GM23338 (cell line): ENCODE measurements at regions not wholly inside any gene's neighbourhood (a gene's known extent, or its start where the extent isn't known, plus 50 kb on each side); places are given as distances from the start of the nearest gene placed in this dataset.

Experiments used
- ATAC-seq: fragments of 200-7000 bp; cut with Tn5 transposase; 3 replicates; pipeline ENCODE4 v1.9.1; 2020
- DNase-seq: peaks from one replicate; pipeline ENCODE4 v3.0.0-alpha.2; 2015; ENCODE audit warnings: low spot score
- H2AFZ ChIP-seq: fragments of 200-600 bp; sonication (generic); 2 replicates; pipeline ENCODE4 v1.8.0; 2016; ENCODE audit warnings: antibody characterized with exemption, mild to moderate bottlenecking, moderate library complexity
- H3F3A ChIP-seq: fragments of 200-600 bp; sonication (generic); replicated peaks from 2 replicates; pipeline ENCODE4 v1.8.0; 2017; ENCODE audit warnings: antibody characterized with exemption, mixed run types, low read depth
- H3K27ac ChIP-seq: fragments of 200-600 bp; sonication (generic); 2 replicates; pipeline ENCODE4 v1.6.1; 2016; ENCODE audit warnings: low read depth
- H3K27me3 ChIP-seq: fragments of 200-600 bp; sonication (generic); 2 replicates; pipeline ENCODE4 v1.8.0; 2016; ENCODE audit warnings: mild to moderate bottlenecking, mixed run types, moderate library complexity; ENCODE audit not compliant: insufficient read depth
- H3K36me3 ChIP-seq: fragments of 200-600 bp; sonication (generic); 2 replicates; pipeline ENCODE4 v1.8.0; 2016; ENCODE audit warnings: mild to moderate bottlenecking; ENCODE audit not compliant: insufficient read depth
- H3K4me1 ChIP-seq: fragments of 200-600 bp; sonication (generic); 2 replicates; pipeline ENCODE4 v1.8.0; 2016; ENCODE audit warnings: mild to moderate bottlenecking, moderate library complexity; ENCODE audit not compliant: insufficient read depth
- H3K4me2 ChIP-seq: fragments of 200-600 bp; sonication (generic); 2 replicates; pipeline ENCODE4 v1.7.1; 2017; ENCODE audit warnings: mixed run types
- H3K4me3 ChIP-seq: fragments of 200-600 bp; sonication (generic); 2 replicates; pipeline ENCODE4 v1.6.1; 2016; ENCODE audit warnings: mixed run types
- H3K79me2 ChIP-seq: fragments of 200-600 bp; sonication (generic); replicated peaks from 2 replicates; pipeline ENCODE4 v1.8.0; 2017; ENCODE audit warnings: mild to moderate bottlenecking; ENCODE audit not compliant: insufficient read depth
- H3K9me2 ChIP-seq: fragments of 200-600 bp; sonication (generic); 2 replicates; pipeline ENCODE4 v1.8.0; 2017; ENCODE audit not compliant: insufficient read depth
- H4K20me1 ChIP-seq: fragments of 200-600 bp; sonication (generic); replicated peaks from 2 replicates; pipeline ENCODE4 v1.8.0; 2017; ENCODE audit warnings: mild to moderate bottlenecking; ENCODE audit not compliant: insufficient read depth
- H3K27ac Mint-ChIP-seq: 2 replicates; pipeline ENCODE4 v1.8.0; 2020; ENCODE audit warnings: inconsistent platforms, mild to moderate bottlenecking, moderate library complexity, mixed read lengths
- H3K27me3 Mint-ChIP-seq: 3 replicates; pipeline ENCODE4 v1.8.0; 2022; ENCODE audit warnings: low read depth, mild to moderate bottlenecking, moderate library complexity, mixed read lengths, inconsistent platforms; ENCODE audit not compliant: insufficient read depth, poor library complexity
- H3K36me3 Mint-ChIP-seq: 3 replicates; pipeline ENCODE4 v1.8.0; 2021; ENCODE audit warnings: low read depth, mild to moderate bottlenecking, inconsistent platforms, moderate library complexity, mixed read lengths
- H3K4me1 Mint-ChIP-seq: 3 replicates; pipeline ENCODE4 v1.8.0; 2020; ENCODE audit warnings: mild to moderate bottlenecking, inconsistent platforms, mixed read lengths
- H3K4me3 Mint-ChIP-seq: 3 replicates; pipeline ENCODE4 v1.8.0; 2021; ENCODE audit warnings: moderate library complexity, mild to moderate bottlenecking, inconsistent platforms, mixed read lengths
- H3K9me3 Mint-ChIP-seq: 3 replicates; pipeline ENCODE4 v1.8.0; 2020; ENCODE audit warnings: moderate library complexity, mild to moderate bottlenecking, inconsistent platforms, mixed read lengths
- POLR2AphosphoS5 ChIP-seq: IDR thresholded peaks from 2 replicates; pipeline ENCODE4 v1.6.1; 2016; ENCODE audit warnings: antibody characterized with exemption, low read depth
- TF ChIP-seq, protein P1 (sequence below): fragments of 250-450 bp; sonication (Bioruptor Pico); IDR thresholded peaks from 2 replicates; pipeline ENCODE4 v1.5.0; 2020; ENCODE audit warnings: mild to moderate bottlenecking, moderate library complexity
- TF ChIP-seq, protein P2 (sequence below): IDR thresholded peaks from 2 replicates; pipeline ENCODE4 v1.6.1; 2016; ENCODE audit warnings: antibody characterized with exemption
- TF ChIP-seq, protein P3 (sequence below), 2 experiments: fragments of 200-600 bp in 1 of 2; sonication (generic) in 1 of 2; conservative IDR thresholded peaks; 2 replicates each; pipeline versions ENCODE4 v1.5.1 to v1.6.1; 2016 to 2017; ENCODE audit warnings: antibody characterized with exemption in 2 of 2, low read depth in 2 of 2, mild to moderate bottlenecking in 2 of 2, moderate library complexity in 1 of 2

DNA sequence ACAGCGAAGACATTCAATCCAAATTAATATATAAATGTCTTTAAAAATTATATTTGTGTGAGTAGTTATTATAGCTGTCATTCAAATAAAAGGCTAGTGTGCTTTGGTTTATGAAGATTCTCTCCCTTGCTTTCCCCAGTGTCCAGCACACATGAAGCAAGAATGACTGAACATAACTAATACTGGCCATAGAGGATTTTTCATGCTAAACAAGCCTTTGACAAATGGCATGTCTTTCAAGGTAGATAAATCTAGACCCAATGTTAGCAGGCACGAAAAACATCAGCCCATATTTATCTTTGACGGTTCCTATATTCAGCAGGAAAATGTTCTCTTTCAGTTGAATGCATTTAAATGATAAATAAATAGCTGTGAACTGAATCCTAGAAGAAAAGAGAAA lies 1234.4 kb downstream of the EPHA7 start (continued):
- TF ChIP-seq, protein P1, sequence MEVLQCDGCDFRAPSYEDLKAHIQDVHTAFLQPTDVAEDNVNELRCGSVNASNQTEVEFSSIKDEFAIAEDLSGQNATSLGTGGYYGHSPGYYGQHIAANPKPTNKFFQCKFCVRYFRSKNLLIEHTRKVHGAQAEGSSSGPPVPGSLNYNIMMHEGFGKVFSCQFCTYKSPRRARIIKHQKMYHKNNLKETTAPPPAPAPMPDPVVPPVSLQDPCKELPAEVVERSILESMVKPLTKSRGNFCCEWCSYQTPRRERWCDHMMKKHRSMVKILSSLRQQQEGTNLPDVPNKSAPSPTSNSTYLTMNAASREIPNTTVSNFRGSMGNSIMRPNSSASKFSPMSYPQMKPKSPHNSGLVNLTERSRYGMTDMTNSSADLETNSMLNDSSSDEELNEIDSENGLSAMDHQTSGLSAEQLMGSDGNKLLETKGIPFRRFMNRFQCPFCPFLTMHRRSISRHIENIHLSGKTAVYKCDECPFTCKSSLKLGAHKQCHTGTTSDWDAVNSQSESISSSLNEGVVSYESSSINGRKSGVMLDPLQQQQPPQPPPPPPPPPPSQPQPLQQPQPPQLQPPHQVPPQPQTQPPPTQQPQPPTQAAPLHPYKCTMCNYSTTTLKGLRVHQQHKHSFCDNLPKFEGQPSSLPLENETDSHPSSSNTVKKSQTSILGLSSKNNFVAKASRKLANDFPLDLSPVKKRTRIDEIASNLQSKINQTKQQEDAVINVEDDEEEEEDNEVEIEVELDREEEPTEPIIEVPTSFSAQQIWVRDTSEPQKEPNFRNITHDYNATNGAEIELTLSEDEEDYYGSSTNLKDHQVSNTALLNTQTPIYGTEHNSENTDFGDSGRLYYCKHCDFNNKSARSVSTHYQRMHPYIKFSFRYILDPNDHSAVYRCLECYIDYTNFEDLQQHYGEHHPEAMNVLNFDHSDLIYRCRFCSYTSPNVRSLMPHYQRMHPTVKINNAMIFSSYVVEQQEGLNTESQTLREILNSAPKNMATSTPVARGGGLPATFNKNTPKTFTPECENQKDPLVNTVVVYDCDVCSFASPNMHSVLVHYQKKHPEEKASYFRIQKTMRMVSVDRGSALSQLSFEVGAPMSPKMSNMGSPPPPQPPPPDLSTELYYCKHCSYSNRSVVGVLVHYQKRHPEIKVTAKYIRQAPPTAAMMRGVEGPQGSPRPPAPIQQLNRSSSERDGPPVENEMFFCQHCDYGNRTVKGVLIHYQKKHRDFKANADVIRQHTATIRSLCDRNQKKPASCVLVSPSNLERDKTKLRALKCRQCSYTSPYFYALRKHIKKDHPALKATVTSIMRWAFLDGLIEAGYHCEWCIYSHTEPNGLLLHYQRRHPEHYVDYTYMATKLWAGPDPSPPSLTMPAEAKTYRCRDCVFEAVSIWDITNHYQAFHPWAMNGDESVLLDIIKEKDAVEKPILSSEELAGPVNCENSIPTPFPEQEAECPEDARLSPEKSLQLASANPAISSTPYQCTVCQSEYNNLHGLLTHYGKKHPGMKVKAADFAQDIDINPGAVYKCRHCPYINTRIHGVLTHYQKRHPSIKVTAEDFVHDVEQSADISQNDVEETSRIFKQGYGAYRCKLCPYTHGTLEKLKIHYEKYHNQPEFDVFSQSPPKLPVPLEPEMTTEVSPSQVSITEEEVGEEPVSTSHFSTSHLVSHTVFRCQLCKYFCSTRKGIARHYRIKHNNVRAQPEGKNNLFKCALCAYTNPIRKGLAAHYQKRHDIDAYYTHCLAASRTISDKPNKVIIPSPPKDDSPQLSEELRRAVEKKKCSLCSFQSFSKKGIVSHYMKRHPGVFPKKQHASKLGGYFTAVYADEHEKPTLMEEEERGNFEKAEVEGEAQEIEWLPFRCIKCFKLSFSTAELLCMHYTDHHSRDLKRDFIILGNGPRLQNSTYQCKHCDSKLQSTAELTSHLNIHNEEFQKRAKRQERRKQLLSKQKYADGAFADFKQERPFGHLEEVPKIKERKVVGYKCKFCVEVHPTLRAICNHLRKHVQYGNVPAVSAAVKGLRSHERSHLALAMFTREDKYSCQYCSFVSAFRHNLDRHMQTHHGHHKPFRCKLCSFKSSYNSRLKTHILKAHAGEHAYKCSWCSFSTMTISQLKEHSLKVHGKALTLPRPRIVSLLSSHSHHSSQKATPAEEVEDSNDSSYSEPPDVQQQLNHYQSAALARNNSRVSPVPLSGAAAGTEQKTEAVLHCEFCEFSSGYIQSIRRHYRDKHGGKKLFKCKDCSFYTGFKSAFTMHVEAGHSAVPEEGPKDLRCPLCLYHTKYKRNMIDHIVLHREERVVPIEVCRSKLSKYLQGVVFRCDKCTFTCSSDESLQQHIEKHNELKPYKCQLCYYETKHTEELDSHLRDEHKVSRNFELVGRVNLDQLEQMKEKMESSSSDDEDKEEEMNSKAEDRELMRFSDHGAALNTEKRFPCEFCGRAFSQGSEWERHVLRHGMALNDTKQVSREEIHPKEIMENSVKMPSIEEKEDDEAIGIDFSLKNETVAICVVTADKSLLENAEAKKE (CRISPR knock-in tag), result no peak

DNA sequence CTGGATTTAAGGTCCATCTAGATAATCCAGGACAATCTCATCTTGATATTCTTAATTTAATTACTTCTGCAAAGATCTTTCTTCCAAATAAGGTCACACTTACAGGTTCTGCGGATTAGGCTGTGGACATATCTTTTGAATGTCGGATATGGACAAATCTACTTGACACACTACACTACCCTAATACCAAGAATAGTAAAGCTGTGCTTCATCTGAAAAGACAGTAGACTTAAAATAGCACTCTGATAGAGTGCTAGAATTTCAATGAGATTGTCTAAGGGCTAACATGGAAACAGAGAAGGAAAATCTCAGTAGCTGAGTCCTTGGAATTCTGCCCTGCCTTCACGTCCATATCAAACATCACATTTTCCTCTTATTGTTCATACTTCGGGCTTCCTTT lies 1238.0 kb downstream of the EPHA7 start:
- no peak overlapping the region for H3K27ac Mint-ChIP-seq
- no peaks in the 10 kb centered on the region for H3K27me3 Mint-ChIP-seq
- Histone ChIP-seq H3K9me2 (no peaks in the 10 kb centered on the region), H3K4me2 (no peak overlapping the region), H3K79me2 (no peaks in the 10 kb centered on the region), H3K27ac (no peak overlapping the region), H3K27me3 (no peaks in the 10 kb centered on the region), H3F3A (no peaks in the 10 kb centered on the region), H3K4me1 (no peaks in the 10 kb centered on the region), H4K20me1 (no peaks in the 10 kb centered on the region), H3K4me3 (no peak overlapping the region), H2AFZ (no peak overlapping the region), H3K36me3 (no peaks in the 10 kb centered on the region)
- no peaks in the 10 kb centered on the region for H3K36me3 Mint-ChIP-seq
- no peak overlapping the region for H3K4me3 Mint-ChIP-seq
- no peaks in the 10 kb centered on the region for H3K9me3 Mint-ChIP-seq
- no peak for DNase-seq
- TF ChIP-seq POLR2AphosphoS5, result no peak
- TF ChIP-seq, protein P2, sequence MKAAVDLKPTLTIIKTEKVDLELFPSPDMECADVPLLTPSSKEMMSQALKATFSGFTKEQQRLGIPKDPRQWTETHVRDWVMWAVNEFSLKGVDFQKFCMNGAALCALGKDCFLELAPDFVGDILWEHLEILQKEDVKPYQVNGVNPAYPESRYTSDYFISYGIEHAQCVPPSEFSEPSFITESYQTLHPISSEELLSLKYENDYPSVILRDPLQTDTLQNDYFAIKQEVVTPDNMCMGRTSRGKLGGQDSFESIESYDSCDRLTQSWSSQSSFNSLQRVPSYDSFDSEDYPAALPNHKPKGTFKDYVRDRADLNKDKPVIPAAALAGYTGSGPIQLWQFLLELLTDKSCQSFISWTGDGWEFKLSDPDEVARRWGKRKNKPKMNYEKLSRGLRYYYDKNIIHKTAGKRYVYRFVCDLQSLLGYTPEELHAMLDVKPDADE, result no peak
- TF ChIP-seq, protein P3, sequence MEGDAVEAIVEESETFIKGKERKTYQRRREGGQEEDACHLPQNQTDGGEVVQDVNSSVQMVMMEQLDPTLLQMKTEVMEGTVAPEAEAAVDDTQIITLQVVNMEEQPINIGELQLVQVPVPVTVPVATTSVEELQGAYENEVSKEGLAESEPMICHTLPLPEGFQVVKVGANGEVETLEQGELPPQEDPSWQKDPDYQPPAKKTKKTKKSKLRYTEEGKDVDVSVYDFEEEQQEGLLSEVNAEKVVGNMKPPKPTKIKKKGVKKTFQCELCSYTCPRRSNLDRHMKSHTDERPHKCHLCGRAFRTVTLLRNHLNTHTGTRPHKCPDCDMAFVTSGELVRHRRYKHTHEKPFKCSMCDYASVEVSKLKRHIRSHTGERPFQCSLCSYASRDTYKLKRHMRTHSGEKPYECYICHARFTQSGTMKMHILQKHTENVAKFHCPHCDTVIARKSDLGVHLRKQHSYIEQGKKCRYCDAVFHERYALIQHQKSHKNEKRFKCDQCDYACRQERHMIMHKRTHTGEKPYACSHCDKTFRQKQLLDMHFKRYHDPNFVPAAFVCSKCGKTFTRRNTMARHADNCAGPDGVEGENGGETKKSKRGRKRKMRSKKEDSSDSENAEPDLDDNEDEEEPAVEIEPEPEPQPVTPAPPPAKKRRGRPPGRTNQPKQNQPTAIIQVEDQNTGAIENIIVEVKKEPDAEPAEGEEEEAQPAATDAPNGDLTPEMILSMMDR (conservative IDR thresholded peaks at IDR 0.05; ENCODE audit: low read depth in 2 of 2), result no peak
- peaks cover 3% of the 10 kb centered on the region; the same call in 1 of the 3 replicates for H3K4me1 Mint-ChIP-seq
- ATAC-seq, result no peak
